SK-N-DZ (cell line): ENCODE measurements at regions not wholly inside any gene's neighbourhood (a gene's known extent, or its start where the extent isn't known, plus 50 kb on each side); places are given as distances from the start of the nearest gene placed in this dataset.
A peak's percentile ranks its signal among the peaks of the same experiment; 100 is the strongest.
"Not testable (repeated sequence)": the region's sequence is repeated elsewhere in the genome, so short reads cannot be mapped to it uniquely, and the experiment has no call there.

Experiments used
- DNase-seq: peaks from one replicate; pipeline ENCODE4 v3.0.0-alpha.2; 2015; ENCODE audit warnings: low spot score

DNA sequence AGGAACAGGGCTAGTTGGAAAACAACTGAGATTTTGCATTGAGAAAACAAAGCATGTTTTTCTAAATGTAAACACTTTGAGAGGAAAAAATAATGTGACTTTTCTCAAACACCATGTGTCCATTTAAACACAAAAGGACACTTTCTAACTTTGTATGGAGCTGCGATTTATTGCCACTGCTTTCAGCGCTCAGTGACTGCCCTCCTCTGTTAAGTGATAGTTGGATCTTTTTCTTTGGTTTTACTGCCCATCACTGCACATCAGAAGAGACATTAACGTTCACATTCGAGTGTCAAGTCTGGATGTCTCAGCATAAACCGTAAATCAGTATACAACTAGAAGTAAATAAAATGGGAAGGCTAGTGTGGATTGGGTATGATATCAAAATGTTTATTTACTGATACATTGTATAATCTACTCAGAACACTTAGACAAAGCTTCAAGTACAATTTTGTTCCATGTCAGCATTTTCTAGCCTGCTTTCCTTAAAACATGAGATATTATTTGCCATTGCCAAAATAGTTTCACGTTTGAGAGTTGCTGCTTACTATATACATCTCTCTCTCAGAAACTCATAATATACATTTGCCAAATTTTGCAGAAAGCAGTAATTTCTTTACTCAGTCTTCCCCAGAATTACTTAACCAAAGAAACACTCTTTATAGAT lies 237.6 kb downstream of the IKZF2 start:
- DNase-seq, result no peak

DNA sequence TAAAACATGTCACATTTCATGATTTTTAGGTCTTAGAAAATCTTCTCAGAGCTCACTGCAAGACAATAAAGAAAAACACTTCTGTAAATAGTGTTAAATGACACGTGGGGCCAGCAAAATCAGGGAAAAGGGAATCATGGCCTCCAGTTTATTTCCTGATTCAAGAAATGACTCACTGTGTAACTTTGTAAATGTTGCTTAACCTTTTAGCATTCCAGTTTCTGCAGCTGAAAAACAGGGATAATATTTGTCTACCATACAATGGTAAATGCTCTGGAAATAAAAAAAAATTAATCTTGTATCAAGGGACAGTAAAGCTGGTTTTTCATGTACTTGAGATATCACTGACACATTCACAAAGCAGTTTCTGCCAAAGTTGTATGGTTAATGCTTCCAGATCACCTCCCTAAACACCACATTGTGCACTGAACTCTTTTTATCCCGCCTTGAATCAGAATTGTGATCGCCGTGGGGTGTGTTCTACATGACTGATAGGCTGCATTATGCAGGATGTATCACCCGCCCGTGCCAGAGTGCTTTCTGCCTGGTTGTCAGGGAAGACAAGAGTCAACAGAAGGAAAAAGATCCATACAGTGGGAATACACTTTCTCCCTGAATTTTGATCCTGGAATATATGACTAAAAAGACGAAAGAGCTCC lies 238.8 kb downstream of the IKZF2 start:
- DNase-seq, result no peak

DNA sequence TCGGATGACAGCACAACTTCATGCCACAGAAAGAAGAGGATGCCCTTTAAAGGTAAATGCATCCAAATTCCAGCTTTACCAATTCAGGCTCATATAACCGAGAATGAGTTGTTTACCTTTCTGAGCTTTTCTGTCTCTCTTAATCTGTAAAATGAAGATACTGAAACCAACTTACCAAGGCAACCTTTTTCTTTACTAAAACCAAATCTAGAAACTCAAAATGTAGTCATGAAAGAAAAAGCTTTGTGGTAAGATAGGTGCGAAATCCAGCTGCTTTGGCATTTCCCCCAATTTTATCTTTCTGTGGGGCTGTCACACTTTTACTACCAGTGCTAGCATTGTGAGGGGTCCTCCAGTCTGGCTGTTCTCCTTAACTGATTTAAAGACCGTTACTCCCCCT lies 240.4 kb downstream of the IKZF2 start:
- no peak for DNase-seq

DNA sequence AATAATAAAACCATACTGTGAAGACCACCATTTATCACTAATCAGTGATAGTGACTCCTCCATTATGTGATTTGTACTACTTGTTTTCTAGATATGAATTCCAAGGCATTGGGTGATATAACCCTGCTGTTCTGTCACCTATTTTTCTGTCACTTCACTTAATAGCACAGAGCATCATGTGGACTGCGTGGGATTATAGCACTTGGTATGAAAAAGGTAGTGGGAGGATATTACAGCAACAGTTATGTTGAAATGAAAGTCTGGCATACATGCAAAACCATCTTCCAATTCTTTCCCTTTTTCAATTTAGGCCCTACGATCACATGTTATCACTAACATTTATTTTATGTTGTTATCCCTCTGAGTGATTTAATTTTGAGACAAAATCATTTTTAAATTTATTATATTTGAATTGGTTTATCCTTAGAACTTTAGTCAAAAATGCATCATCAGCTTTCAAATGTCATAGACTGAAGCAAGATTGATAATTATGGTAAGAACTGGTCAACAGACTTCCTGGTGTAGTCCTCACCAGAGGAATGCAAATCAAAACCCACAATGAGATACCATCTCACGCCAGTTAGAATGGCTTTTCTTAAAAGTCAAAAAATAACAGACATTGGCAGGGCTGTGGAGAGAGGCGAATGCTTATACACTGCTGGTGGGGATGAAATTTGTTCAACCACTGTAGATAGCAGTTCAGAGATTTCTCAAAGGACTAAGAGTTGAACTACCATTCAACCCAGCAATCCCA lies 242.6 kb downstream of the IKZF2 start:
- DNase-seq, result no peak

DNA sequence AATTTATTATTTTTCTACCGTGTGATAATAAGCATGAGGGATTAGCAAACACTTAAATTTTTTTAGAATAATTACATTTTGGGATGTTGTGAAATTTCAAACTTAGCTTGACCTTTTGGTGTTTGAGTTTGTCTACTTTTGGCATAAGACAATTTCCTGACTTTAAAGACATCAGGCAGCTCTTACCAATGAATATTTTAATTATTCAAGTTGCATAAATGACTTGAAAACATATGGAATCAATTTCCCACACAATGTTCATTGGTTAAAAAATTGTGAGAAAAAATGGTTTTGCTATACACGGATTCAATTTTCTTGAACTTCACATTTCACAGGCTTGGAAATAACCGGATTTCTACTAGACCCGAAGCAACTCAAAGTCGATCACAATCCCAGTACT lies 243.4 kb downstream of the IKZF2 start:
- no peak for DNase-seq

DNA sequence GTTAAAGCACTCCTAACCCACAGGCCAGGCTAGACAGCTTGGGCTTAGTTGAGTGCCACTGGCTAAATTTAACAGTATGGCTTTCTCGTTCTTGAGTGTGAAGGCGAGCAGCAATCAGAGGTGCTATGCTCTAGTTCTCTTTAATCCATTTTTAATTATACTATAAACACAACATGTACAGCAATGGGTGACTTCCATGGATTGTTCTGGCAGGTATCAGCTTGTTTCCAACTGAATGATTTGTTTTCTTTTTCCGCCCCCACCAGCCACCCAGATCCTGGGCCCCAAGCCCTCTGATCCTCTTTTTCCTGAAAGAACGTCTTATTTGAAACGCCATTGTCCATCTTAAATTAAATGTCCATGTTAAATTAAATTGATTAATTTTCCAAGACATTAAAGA lies 244.8 kb downstream of the IKZF2 start:
- DNase-seq, result no peak

DNA sequence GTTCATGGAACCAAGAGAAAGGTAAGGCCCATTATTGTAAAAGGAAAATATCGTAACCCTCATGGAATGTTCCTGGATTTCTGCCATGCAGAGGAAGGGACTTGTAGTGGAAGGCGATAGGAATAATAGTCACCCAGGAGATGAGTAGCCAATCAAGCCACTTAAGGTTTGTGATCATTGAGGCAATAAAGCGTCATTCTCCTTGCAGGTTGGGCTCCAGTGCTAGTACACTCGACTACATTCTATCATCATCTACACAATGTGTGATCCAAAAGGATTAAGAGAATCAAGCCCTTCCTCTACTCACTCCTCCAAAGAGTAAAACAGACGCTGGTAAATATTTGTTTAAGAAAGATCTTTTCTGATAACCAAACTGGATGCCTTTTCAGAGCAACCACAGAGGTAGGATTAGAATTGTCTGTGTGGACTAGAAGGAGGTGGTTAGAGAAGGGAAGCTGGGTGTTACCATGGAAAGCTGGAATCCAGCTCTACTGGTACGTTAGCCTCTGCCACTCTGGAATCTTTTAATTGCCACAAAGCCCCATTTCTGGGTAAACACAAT lies 245.7 kb downstream of the IKZF2 start:
- no peak for DNase-seq

DNA sequence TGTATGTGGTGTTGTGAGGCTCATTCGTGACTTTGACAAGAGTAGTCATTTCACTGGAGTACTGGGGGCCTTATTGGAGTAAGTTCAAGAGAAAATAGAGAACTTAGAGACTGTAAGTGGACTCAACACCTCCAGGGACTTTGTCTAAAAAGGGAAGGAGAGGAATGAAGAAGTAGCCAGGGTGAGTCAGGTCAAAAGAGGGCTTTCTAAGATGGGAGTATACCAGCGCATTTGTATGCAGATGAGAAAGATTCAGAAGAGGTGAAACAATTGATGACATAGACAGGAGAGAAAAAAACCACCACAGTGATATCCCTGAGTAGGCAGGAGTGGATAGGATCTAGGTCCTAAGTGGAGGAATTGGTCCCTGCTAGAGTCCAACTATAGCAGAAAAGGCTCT lies 246.8 kb downstream of the IKZF2 start:
- no peak for DNase-seq

DNA sequence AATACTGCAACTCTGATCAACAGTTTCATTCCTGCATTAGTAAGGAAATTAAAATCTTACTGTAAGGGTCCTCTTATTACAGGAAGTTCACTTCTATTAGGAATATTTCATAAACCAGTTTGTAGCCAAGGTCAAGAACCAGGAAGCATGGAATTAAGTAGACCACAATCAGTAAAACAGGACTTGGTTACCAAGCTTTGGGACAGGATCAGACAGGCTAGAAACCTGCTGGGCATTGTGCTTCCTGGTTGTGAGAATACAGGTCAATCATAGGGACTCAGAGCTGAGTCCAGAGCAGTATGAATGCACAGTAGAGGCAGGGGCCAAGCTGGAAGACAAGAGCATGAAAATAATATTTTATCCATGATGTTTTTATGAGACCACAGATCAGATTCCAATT lies 248.0 kb downstream of the IKZF2 start:
- DNase-seq, result no peak

DNA sequence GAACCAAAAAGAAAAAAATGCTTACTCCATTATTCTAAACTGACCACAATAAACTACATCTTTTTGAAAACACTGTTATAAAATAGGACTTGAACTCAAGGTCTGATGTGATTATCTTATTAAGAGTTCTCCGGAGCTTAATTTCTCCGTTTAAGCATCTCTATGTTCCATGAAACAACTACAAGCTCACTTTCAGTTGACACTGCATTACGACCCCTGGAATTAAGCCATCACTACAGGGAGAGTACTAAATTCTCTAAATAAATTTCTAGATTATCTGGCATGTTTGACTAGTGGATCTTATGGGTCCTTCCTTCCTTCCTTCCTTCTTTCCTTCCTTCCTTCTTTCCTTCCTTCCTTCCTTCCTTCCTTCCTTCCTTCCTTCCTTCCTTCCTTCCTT lies 249.0 kb downstream of the IKZF2 start:
- DNase-seq, result no peak

DNA sequence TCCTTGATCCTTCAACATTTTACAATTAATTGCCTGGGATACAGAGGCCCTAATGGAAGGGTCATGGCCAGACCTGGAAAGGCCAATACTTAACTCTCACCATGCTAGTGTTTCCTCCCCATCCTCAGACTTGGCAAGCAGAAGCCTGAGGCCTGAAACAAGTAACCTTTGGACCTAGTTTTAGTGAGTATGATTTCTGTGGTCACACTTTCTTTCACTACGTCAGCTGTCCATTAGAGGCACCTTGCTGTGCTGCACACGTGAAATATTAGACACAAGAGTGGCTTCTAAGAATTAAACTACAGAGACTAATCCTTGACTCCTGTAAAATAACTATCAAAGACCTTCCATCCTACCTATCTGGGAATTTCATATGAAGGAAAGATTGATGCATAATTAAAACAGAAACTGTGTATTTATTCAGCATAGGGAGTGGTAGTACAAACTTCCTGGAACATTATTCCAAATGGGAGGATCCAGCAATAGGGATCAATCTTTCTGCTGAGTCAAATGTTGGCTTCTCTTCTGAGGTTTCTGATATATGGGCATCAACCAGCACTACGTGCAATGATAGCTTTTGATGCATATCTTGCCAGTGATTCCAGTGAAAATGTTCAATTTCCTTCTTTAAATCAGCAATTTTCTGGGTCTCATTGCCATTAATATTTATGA lies 249.7 kb downstream of the IKZF2 start:
- no peak for DNase-seq

DNA sequence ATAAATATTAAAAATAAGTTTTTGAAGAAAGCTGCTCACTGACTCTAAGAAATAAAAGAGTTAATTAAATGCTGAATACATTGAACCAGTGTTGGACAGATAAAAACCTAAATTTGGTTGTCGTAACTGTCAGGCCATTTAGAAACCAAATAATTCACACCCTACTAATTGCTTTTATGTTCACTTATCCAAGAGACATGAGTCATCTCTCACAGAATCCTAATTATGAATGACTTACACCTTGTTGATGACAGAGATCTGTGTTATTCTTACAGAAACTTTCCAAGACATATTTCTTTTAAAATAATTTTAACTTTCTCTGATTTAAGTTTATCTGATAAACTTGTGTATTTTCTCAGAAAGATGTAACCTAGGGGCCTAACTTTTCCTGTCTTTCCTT lies 250.7 kb downstream of the IKZF2 start:
- no peak for DNase-seq

DNA sequence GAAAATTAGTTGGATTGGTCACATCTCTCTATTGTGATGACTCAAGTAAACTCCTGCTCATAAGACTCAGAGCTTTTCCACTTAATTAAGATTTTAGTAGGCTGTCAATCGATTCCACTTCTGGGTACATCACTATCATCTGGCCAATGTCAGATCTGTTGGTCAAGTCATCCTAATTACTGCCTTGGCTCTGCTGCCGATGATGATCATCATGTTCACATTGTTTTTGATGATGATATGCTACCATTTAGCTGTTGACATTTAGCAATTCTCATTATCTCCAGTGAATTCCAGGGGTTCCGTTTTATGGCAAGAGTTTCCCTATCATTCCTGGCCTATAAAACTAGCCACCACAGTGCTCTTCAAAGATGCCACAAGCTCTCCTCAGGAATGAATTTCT lies 253.4 kb downstream of the IKZF2 start:
- DNase-seq, result no peak

DNA sequence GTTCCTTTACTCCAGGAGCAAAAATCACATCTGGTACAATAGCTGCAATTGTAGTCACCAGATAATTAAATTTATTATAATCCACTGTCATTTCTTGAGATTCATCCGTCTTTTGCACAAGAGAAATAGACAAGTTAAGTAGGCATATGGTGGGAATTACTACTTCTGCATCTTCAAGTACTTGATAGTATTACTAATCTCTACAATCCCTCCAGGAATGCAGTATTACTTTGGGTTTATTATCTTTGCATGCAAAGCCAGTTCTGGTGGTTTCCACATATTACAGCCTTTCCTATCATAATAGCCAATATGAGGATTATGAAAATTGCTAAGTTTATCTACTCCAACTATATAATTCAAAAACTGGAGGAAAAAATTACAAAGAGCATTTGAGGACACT lies 254.1 kb downstream of the IKZF2 start:
- no peak for DNase-seq

DNA sequence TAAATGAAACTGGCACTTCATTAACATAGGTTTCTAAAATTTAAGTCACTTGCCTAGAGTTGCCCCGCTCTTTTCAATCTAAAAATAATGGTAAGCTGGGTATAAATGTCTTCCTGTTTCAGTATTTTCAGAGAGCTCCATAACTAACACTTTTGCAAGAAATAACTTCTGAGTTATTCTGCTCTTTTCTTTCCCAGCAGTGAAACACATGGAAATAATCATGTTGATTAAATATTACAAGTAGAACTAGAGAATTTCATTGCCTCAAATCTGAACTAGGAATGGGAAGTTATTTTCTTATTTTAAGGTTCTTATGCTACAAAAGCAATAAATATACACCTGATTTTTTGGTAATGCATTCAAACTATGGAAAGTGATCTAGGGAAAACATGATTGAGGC lies 257.4 kb downstream of the IKZF2 start:
- DNase-seq, result no peak

DNA sequence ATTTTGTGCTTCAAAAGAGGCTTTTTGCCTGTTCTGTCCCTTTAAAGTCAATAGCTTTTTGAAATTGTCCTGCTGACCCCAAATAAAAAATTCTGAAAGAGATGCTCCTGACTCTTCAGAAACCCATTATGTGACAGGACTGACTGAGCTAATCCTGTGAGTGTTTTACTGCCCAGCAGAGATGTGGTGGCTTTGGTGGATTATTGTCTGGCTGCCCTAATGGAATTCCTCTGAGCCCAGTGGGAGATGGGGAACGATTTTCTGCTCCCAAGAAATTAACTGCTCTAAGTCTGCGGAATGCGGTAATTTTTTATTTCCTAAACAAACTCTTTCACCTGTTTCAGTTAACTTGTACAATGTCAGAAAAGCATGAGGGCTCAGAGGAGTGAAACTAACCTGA lies 258.2 kb downstream of the IKZF2 start:
- no peak for DNase-seq

DNA sequence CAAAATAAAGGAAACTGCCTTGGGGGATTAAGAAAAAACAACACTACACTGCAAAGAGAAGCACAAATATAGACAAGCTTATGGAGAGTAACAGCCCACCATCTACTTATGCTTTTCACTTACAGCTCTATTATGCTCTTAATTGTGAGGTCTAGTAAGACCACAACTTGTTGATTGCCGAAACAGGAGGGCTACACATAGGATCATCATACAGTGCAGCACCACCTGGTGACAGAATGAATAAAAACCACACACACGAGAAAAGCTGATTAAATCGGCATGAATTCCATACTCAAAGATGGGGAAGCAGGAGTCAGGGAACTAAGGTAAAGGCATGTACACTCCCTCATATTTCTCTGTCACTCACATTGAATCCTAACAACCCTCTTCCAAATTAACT lies 259.2 kb downstream of the IKZF2 start:
- peak; percentile 50 for DNase-seq

DNA sequence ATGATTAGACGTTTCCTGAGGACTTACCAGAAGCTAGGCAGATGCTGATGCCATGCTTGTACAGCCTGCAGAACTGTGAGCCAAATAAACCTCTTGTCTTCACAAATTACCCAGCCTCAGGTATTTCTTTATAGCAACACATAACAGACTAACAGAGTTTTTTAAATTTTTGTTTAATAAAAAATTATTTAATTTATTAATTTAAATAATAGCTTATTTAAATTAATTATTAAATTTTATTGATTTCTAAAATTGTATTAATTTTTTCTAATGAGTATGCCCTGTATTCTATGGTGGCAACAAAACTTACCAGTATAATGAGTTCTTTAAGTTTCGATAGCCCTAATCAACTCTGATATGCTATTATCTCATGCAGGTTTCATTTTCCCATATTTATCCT lies 259.8 kb downstream of the IKZF2 start:
- no peak for DNase-seq

DNA sequence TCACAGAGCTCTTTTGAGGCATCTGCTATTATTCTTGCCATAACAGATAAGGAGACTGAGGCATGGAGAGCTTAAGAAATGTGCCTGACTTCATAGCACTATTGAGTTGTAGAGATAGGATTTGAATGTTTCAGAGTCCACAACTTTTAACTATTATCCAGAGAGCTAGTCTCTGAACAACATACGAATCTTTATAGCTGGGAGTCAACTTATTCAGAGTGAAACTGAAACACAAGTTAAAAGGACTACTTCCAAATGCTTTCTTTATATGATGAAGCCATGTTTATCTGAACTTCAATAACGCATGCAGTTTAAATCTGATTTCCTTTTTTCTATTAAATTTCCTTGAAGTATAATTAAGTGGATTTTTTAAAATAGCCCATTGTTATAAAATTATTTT lies 268.8 kb downstream of the IKZF2 start:
- no peak for DNase-seq

DNA sequence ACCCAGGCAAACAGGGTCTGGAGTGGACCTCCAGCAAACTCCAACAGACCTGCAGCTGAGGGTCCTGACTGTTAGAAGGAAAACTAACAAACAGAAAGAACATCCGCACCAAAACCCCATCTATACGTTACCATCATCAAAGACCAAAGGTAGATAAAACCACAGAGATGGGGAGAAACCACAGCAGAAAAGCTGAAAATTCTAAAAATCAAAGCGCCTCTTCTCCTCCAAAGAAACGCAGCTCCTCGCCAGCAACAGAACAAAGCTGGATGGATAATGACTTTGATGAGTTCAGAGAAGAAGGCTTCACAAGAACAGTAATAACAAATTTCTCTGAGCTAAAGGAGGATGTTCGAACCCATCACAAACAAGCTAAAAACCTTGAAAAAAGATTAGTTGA lies 274.9 kb downstream of the IKZF2 start:
- not testable (repeated sequence) for DNase-seq

DNA sequence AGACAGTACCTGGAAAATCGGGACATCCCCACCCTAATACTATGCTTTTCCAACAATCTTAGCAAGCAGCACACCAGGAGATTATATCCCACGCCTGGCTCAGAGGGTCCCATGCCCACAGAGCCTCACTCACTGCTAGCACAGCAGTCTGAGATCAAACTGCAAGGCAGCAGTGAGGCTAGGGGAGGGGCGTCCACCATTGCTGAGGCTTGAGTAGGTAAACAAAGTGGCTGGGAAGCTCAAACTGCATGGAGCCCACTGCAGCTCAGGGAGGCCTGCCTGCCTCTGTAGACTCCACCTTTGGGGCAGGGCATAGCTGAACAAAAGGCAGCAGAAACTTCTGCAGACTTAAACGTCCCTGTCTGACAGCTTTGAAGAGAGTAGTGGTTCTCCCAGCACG lies 275.5 kb downstream of the IKZF2 start:
- not testable (repeated sequence) for DNase-seq

DNA sequence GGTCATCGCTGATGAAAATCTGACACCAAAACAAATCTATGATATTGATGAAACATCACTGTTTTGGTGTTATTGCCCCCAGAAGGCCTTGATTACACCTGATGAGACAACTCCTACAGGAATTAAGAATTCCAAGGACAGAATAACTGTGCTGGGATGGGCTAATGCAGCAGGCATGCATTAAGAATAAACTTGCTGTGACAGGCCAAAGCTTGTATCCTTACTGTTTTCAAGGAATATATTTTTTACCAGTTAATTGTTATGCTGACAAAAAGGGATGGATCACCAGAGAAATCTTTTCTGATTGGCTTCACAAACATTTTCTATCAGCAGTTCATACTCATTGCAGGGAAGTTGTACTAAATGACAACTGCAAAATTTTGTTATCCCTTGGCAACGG lies 278.2 kb downstream of the IKZF2 start:
- DNase-seq, result no peak
